A673 (cell line): ENCODE measurements at regions not wholly inside any gene's neighbourhood (a gene's known extent, or its start where the extent isn't known, plus 50 kb on each side); places are given as distances from the start of the nearest gene placed in this dataset.

Source experiments
- BruUV-seq: library from RNA; stranded (reverse); fragments of 400-500 nt; replicated peaks from 2 replicates; lab custom pipeline; 2021; lab: Mats Ljungman, UMichigan
- CTCF ChIA-PET: fragments of 300-600 bp; sonication (Branson Sonifier 250); formaldehyde crosslinking; loops from one replicate; lab custom pipeline; 2022; ENCODE audit warnings: antibody characterized with exemption; lab: Charles Lee
- POLR2A ChIA-PET: fragments of 300-600 bp; sonication (Branson Sonifier 250); formaldehyde crosslinking; loops from one replicate; lab custom pipeline; 2022; ENCODE audit warnings: antibody characterized with exemption; ENCODE audit not compliant: low non-redundant PET; lab: Charles Lee
- DNase-seq: peaks from one replicate; pipeline ENCODE4 v3.0.0-alpha.2; 2015; ENCODE audit warnings: low spot score
- H3K27ac ChIP-seq: fragments of 200-600 bp; sonication (generic); 2 replicates; pipeline ENCODE4 v1.5.1; 2016; ENCODE audit warnings: mixed run types, low read depth, mild to moderate bottlenecking, mixed read lengths, antibody characterized with exemption, low read length; ENCODE audit not compliant: poor library complexity, severe bottlenecking
- H3K27me3 ChIP-seq: fragments of 200-600 bp; sonication (generic); replicated peaks from 2 replicates; pipeline ENCODE4 v1.6.1; 2017; ENCODE audit warnings: mixed run types, low read depth, mild to moderate bottlenecking, mixed read lengths, antibody characterized with exemption, low read length; ENCODE audit not compliant: insufficient read depth, poor library complexity
- H3K36me3 ChIP-seq: fragments of 200-600 bp; sonication (generic); 2 replicates; pipeline ENCODE4 v1.6.1; 2016; ENCODE audit warnings: mixed run types, mild to moderate bottlenecking, mixed read lengths, antibody characterized with exemption, low read length; ENCODE audit not compliant: insufficient read depth, poor library complexity, severe bottlenecking
- H3K4me1 ChIP-seq: fragments of 200-600 bp; sonication (generic); 2 replicates; pipeline ENCODE4 v1.6.1; 2017; ENCODE audit warnings: mixed run types, mild to moderate bottlenecking, mixed read lengths, antibody characterized with exemption, low read length; ENCODE audit not compliant: insufficient read depth, poor library complexity, severe bottlenecking
- H3K4me3 ChIP-seq: fragments of 200-600 bp; sonication (generic); 2 replicates; pipeline ENCODE4 v1.5.1; 2016; ENCODE audit warnings: low read depth, mixed run types, mild to moderate bottlenecking, mixed read lengths, low read length; ENCODE audit not compliant: poor library complexity, severe bottlenecking
- H3K9me3 ChIP-seq: fragments of 200-600 bp; sonication (generic); 2 replicates; pipeline ENCODE4 v1.6.1; 2016; ENCODE audit warnings: mixed run types, low read depth, mild to moderate bottlenecking, mixed read lengths, antibody characterized with exemption, low read length; ENCODE audit not compliant: poor library complexity, severe bottlenecking
- CTCF ChIP-seq: fragments of 300-800, 200-600 bp; sonication (generic); conservative IDR thresholded peaks from 2 replicates; pipeline ENCODE4 v1.5.1; 2017; ENCODE audit warnings: low read depth, mild to moderate bottlenecking, antibody characterized with exemption, low read length, moderate library complexity, mixed read lengths
- EZH2 ChIP-seq: fragments of 200-600 bp; sonication (generic); IDR thresholded peaks from 2 replicates; pipeline ENCODE4 v1.6.1; 2017; ENCODE audit warnings: borderline replicate concordance, low read depth, mild to moderate bottlenecking, mixed read lengths, antibody characterized with exemption, low read length; ENCODE audit not compliant: poor library complexity, severe bottlenecking
- intact Hi-C: fragments of 100-400 bp; cut with micrococcal nuclease; formaldehyde crosslinking; loops from one replicate; pipeline ENCODE4 v1.10.0; 2022; ENCODE audit not compliant: unreplicated experiment

GRCh38 chr12:97701901-97702300 is 239.3 kb downstream of the RMST start:
- Histone ChIP-seq H3K27ac (no peak overlapping the region), H3K36me3 (no peaks in the 10 kb centered on the region), H3K4me1 (no peaks in the 10 kb centered on the region), H3K4me3 (no peak overlapping the region), H3K9me3 (no peaks in the 10 kb centered on the region), H3K27me3 (no peaks in the 10 kb centered on the region)
- intact Hi-C loops, result no loop called here
- DNase-seq, result no peak
- BruUV-seq, result no TSS peak
- CTCF ChIA-PET, result no interaction called here
- no peak for TF ChIP-seq CTCF
- TF ChIP-seq EZH2, result no peak
- POLR2A ChIA-PET, result no interaction called here

GRCh38 chr12:97711392-97711791 is 248.8 kb downstream of the RMST start:
- H3K4me1 ChIP-seq, result no peaks in the 10 kb centered on the region
- no peaks in the 10 kb centered on the region for H3K9me3 ChIP-seq
- CTCF ChIA-PET, result no interaction called here
- no peak overlapping the region for H3K4me3 ChIP-seq
- no peak for DNase-seq
- peaks cover 17% of the 10 kb centered on the region for H3K27me3 ChIP-seq
- POLR2A ChIA-PET, result no interaction called here
- no peak for TF ChIP-seq EZH2
- TF ChIP-seq CTCF, result no peak
- intact Hi-C loops, result loop anchor here (10.0 kb wide), 1 partner anchor 663 kb away; no protein-coding TSS in a partner anchor
- no peaks in the 10 kb centered on the region for H3K36me3 ChIP-seq
- no TSS peak for BruUV-seq
- H3K27ac ChIP-seq, result no peak overlapping the region

- Histone ChIP-seq H3K9me3 (no peaks in the 10 kb centered on the region), H3K4me1 (no peaks in the 10 kb centered on the region), H3K36me3 (no peaks in the 10 kb centered on the region), H3K4me3 (no peak overlapping the region), H3K27ac (no peak overlapping the region), H3K27me3 (peaks cover 17% of the 10 kb centered on the region)
- DNase-seq, result no peak
- CTCF ChIA-PET, result no interaction called here
- TF ChIP-seq EZH2, result no peak
- no peak for TF ChIP-seq CTCF
- BruUV-seq, result no TSS peak
- POLR2A ChIA-PET, result no interaction called here
- intact Hi-C loops, result loop anchor here (10.0 kb wide), 1 partner anchor 662 kb away; no protein-coding TSS in a partner anchor
Measured at GRCh38 chr12:97713270-97713669, 250.7 kb downstream of the RMST start.
